HG03457 (cell line): ENCODE measurements at regions not wholly inside any gene's neighbourhood (a gene's known extent, or its start where the extent isn't known, plus 50 kb on each side); places are given as distances from the start of the nearest gene placed in this dataset.
"Not testable (repeated sequence)": the region's sequence is repeated elsewhere in the genome, so short reads cannot be mapped to it uniquely, and the experiment has no call there.

Source experiments
- ATAC-seq: cut with Tn5 transposase; IDR thresholded peaks from one replicate; pipeline ENCODE4 v1.9.1; 2021; ENCODE audit warnings: moderate number of reproducible peaks; ENCODE audit not compliant: unreplicated experiment

DNA sequence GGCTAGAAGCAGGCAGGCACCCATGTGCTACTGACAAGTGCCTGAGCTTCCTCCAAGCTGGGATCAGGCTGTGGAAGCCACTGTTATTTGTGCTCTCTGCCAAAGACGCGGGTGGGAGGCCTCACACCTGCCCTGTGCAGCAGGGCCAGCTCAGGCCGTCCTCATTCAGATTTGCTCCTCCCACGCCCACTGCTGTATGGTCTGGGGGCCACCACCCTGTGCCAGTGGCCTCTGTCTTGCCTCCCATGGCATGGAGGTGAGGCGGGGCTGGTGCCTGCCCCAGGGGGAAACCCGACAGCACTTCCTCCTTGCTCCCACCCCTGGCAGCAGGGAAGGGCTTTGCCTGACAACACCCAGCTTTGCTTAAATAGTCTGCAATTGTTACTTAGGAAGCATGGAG lies 356.5 kb upstream of the CDH8 start:
- no peak for ATAC-seq

DNA sequence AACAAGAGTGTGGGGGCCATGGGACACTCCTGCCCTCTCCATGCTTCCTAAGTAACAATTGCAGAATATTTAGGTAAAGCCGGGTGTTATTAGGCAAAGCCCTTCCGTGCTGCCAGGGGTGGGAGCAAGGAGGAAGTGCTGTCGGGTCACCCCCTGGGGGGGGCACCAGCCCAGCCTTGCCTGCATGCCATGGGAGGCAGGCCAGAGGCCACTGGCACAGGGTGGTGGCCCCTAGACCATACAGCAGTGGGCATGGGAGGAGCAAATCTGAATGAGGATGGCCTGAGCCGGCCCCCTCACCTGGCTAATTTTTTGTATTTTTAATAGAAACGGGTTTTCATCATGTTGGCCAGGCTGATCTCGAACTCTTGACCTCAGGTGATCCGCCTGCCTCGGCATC lies 355.7 kb upstream of the CDH8 start:
- ATAC-seq, result no peak

DNA sequence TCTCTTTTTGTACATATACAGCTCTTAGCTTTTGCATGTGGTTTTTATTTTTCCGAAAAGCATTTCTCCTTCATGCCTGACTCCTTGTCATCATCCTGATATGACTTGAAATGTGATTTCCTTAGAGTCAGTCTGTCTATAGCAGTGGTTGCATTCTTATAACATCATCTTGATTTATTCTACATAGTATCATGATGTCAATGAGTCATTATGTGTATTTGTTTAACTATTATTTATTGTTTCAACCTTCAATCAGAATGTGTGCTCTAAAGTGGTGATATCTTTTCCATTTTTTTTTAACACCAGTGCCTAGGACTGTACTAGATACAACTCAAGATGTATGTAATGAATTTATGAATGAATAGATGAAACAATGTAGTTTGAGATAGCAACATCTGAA lies 354.9 kb upstream of the CDH8 start:
- ATAC-seq, result no peak

DNA sequence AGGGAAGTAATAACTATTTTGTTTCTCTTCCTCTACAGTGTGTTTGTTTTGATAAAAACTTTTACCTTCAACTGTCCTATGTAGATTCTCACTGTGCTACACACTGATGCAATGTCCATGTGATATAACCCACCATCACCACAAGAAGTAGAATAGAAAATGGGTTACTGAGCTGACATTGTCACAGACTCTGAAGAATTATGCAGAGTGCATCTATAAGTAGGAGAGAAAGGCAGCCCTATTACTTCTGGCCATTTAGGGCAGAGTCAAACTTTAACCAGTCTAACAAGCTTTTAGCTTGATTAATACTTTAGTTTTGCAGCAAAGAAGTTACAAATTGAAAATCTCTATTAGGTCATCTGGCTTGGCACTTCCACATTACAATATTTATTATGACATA lies 354.0 kb upstream of the CDH8 start:
- no peak for ATAC-seq

DNA sequence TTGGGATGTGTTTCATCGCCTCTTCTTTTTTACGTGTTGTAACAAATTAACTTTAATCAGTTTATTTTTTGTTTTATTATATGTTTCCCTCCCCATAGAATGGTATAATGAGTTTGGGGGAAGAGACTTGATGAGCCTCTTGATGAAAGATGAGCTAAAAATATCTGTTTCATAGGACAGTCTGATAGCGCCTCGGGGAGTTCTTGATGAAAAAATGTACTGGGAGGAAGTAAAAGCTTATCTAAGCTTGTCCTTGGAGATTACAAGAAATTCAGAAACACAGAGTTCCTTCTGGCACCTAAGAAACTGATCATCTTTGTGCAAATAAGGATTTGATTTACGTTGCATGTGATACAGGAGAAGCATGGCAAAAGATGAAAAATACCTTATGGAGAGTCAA lies 350.2 kb upstream of the CDH8 start:
- no peak for ATAC-seq

DNA sequence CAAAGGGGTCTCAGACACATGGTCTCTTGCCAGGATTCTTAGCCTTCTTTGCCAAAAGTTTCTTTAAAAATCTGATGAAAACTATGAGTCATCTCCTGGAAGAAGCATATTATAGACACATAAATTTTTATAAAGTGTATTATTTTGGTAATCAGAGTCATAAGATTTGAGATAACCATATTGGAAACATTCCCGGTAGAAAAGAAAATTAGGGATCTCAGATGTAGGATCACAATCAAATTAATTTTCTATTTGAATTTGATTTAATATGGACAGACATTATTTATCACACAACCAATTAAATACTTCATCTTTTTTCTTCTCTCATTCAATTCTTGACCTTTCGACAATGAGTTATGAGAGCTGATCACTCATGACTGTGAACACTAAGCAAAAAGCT lies 347.7 kb upstream of the CDH8 start:
- ATAC-seq, result no peak

DNA sequence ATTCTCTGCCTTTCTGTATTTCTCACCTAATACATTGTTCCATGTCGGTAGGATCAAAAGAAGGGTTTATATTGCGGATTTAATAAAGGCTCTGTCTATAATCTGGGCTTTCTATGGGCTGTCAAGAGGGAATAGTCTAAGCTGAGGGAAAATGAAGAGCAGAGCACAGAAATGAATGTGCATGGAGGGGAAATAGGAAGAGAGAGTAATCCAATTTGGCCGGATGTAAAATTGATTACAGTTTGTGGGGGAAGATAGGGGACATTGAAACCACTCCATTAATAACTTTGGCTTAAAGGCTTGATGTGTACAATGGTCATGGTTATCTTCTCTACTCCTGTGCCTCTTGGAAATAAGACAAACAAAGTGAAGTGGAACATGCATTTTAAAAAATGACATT lies 334.2 kb upstream of the CDH8 start:
- ATAC-seq, result no peak

DNA sequence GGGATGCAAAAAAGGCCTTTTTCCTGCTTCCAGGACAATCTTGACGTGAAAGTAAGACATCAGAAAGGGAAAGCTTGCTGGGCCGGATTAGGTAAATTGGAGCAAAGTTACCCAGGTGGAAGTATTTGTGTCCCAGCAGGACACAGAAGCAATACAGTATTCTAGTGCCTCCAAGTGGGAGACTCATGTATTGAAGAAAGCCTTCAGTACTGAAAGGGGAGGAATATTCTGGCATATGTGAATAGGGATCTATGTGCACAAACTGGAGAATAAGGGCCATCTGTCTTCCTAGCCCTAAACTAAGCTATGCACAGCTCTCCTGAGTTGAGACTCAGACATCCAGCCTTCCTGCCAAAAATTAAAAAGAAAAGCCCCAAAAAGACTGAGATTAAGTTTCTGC lies 327.3 kb upstream of the CDH8 start:
- no peak for ATAC-seq

DNA sequence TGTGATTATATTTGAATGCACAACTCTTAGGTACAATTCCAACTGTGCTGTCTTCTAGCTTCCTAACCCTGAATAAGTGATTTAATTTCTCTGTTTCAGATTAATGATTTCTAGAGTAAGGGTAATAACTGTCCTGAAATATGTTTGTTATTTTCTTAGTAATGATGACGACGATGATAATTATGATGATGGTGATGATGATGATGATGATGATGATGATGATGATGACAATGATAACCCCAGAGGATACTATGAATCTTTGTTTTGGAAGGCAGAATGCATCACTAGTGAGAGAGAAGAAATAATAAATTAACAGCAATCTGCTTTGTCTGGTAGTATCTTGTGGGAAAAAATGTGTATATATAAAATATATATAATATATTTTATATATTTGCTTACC lies 317.1 kb upstream of the CDH8 start:
- no peak for ATAC-seq

DNA sequence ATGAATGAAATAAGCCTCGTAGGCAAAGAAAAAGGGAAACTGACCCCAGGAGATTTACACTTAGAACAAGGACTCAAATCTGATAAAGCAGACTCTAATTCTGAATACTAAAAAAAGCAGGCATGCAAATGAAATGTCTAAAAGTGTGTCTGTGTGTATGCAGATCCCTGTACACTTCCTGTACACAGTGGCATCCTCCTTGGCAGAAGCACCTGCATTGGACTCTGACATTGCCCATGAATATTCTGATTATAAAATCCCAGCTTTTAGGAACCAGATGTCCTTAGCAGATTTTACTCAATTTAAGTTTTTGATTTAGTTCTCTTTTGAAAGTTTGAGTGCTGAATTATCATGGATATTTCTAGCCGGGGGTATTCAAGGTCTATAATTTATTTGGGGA lies 306.0 kb upstream of the CDH8 start:
- no peak for ATAC-seq

DNA sequence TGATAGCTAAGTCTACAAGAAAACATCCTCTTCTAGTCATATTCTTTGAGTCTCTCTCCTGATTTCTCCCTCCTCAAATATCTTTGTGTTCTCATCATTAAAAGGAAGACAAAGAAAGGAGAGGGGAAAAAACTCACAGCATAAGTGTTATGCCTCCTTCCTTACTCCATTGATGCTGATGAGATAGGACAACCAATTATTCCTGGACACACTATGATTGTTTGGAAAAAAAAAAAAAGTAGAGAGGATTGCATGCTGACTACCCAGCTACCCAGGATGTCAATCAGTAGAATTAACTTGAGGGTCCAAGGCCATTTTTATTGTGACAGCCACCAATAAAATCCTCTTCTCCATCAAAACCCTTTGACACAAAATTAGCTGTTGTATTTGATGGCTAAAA lies 299.1 kb upstream of the CDH8 start:
- ATAC-seq, result no peak

DNA sequence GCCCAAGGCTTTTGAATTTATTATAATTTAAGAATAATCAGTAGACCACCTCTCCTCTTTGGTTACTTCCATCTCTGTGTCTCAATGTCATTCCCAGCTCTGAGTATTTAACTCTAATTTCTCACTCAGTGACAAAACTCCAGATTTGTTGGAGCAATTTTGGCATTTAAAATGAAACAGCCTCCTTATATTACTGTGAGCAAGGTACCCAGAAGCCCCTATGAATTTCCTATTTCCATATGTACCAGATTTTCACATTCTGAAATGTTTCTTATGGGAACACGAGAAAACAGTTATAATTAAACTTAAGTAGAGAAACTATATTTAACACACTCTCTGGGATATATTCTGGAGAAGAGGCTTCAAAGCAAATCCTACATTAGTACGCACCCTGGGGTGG lies 285.4 kb upstream of the CDH8 start:
- ATAC-seq, result no peak

DNA sequence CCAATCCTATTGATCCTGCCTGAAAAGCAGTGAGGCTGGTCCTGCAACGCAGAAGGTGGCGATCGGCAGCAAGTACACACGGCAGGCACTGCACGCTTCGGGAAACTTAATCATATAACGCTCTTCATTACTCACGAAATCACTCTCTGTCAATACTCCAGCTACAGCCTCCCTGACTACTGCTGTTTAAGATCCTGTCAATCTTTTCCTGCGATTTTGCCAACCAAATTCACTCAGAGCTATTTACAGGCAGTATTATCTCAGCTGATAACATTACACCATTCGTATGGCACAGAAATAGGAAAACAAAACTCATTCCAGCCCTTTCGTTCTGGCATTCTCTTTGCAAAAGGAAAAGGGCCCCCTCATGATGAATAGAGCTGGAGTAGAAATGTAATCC lies 262.4 kb upstream of the CDH8 start:
- no peak for ATAC-seq

DNA sequence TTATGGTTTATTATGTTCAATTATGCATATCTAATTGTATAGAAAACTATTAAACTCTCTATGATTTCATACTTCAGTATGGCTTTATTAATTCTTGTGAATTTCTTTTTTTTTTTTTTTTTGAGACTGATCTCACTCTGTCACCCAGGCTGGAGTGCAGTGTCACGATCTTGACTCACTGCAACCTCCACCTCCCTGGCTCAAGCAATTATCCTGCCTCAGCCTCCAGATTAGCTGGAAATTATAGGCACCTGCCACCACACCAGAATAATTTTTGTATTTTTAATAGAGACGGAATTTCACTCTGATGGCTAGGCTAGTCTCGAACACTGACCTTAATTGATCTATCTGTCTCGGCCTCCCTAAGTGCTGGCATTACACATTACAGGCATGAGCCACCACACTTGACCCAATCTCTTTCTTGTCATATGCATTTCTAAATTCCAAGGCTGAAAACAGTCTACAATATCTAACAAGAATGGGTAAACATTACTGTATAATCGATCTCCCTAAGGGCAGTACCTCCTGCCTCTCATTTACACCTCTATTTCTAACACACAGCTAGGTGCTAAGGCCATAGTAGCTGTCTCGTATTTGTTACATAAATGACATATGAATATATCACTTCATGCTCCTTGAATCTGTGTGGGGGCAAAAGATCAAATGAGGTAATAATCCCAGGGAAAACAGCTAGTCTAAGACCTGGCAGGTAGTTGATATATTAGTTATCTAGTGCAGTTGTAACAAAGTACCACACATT lies 258.2 kb upstream of the CDH8 start:
- no peak for ATAC-seq

DNA sequence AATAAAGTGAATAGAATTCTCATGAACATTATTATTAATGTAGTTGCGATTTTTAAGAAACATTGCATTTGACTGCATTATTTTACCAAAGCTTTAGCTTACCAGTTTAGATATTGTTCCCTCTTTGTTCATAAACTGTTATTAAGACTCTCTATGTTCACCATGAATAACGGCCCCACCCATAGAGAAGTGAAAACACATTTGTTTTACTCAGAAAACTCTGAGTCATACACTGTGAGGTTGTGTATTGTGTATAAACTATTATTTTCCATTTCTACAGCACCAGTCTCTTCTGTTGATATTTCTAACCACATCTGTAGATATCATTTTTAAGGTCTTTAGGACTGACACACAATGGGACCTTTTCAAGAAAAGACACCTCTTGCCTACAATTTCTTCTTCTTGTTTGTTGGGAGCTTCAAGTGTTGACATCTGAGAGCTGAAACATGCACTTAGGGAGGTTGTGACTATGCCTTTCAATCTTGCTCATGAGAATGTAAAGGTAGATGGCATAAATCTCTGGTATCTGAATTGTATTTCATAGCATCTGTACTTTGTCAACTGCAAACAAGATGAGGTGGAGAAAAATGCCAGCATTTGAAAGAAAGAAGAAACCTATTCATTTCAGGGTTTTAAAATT lies 252.9 kb upstream of the CDH8 start:
- no peak for ATAC-seq

DNA sequence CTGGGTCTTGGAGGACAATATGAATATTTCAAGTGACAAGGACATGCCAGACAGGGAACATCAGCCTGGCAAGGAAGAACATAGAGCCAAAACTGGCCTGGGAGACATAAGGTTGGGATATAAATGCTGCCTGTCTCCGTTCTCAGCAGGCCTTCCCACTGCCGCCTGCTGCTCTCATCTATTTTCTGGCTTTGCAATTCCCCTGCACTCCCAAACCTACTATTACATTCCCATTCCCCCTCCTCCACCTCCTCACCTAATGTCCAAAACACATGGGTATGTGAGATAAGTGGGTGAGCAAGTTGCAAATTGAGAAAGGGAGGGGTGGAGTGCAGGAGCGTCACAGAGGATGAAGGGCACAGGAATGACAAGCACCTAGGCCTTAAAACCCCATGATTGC lies 244.3 kb upstream of the CDH8 start:
- ATAC-seq, result no peak

DNA sequence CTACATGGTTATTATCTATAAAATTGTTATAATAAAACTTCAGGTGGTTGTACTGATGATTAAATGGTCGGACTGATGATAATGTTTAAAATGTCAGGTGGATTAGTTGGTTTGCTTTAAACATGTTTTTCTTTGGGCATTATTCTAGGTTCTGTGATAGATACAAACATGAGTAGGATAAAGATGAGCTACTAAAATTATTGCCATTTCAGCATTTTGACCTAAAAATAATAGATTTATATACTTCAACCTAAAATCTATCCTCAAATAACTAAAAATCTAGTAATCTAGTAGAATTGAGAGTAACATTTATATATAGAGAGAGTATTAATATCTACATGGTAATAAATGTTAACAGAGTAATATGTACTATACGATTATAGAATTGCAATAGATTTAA lies 241.7 kb upstream of the CDH8 start:
- no peak for ATAC-seq

DNA sequence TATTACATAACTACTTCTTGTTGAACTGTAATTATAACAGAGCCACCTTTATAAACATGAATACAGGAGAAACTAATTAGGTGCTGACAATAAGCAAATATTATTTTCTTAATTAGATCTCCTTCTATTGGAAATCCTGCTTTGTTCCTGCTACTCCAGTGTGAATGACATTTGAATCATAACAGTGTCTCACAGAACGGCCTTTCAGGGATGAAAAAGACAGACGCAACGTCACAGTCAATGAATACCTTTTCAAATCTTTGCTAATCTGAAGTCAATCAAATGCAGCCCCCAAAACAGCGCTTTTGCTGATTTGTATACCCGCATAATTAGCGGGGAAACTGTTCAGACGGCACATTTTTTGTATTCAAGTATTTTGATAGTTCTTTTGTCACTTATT lies 240.4 kb upstream of the CDH8 start:
- no peak for ATAC-seq

DNA sequence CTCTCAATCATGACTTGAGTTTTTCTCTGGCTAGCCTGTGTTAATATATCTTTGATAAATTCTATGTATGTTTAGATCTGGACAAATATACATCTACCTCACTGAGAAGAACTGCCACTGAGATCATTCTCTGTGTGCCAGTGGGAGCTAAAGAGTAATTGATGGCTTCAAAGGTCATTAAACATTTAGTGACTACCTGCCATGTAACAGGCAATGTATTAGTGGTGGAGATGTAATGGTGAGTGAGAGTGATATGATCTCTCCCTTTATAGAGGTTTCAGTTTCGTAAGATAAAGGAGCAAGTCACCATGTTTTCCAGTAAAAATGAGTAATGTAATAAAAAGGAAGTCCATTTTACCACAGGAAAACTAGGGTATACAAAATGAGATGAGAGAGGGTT lies 235.8 kb upstream of the CDH8 start:
- no peak for ATAC-seq

DNA sequence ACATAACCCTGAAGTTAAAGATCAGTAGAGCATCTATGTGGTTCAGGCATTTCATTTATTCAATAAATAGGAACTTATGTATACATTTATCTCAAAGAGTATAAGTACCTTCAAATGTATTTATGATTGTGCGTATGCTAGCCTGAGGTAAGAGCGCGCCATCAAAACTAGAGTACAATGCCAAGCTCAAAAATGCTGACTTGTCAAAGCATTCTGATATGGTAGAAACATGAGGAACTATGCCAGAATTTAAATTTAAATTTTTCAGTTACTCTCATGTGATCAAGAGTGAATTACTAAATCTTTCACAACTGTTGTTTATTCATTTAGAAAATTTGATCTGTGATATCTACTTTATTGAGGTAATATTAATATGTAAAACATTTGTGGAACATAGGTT lies 225.5 kb upstream of the CDH8 start:
- ATAC-seq, result no peak

DNA sequence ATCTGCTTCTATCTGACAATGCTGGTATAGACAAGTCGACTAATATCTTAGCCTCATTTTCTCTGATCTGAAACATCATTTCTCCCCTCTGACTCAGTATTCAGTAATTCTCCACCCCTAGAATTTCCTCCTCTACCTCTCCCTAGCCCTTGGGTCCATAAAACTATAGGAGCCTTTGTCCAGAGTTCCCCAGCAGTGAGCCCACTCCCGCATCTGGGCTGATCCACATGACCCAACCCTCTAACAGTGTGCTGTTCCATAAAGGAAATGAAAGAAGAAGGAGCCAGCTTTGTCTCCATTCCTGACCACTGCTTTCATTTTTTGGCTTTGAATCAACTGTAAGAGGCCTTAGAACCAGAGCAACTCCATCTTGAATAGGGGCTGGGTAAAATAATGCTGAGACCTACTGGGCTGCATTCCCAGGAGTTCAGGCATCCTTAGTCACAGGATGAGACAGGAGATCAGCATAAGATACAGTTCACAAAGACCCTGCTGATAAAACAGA lies 222.7 kb upstream of the CDH8 start:
- not testable (repeated sequence) for ATAC-seq

DNA sequence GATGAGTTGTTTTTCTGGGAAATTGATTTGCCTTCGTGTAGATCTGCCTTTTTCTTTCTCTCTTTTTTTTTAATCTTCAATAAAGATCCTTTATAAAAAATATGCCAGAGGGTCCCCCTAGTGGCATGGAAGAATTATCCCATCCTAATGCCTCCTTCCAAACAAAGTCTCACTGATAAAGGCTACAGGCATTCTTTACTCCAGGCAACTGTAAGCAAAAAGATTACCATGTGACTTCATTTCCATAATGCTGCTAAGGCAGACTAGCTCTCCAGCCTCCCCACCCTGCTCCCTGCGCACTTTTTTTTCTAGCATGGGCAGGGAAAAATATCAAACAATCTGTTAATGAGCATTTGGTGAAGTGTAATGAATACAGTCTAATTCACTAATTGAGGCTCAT lies 220.2 kb upstream of the CDH8 start:
- no peak for ATAC-seq

DNA sequence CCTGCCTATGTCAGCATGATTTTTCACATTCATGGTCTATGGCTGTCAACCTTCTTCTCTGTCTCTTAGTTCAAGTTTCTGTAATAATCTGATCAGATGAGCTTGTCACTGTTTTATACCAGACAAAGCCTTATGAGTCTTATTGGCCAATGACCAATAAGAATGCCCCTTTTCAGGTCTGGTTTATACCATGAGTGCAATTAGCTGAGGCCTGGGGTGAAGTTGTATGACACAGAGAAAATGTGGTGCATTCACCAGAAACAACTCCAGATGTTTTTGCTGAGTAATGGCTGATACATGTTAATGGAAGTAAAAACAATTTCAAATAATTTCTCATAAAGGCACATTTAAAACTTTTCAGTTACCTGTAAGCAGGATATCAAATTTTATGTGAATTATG lies 218.6 kb upstream of the CDH8 start:
- no peak for ATAC-seq
